Transverse colon (tissue), 4 donors: ENCODE measurements at regions not wholly inside any gene's neighbourhood (a gene's known extent, or its start where the extent isn't known, plus 50 kb on each side); places are given as distances from the start of the nearest gene placed in this dataset.

Experiments used
- DNase-seq: peaks from one replicate; pipeline ENCODE4 v3.0.0-alpha.2; 2019
- H3K27ac ChIP-seq, 4 donors: fragments of 200-600 bp; sonication (generic); 2 replicates each; pipeline ENCODE4 v1.5.1; 2016 to 2018; ENCODE audit warnings: inconsistent platforms in 4 of 4
- H3K27me3 ChIP-seq: fragments of 200-600 bp; sonication (generic); 2 replicates; pipeline ENCODE4 v1.5.1; 2017; ENCODE audit warnings: inconsistent platforms
- H3K36me3 ChIP-seq, 4 donors: fragments of 200-600 bp; sonication (generic); 2 replicates each; pipeline ENCODE4 v1.5.1; 2017 to 2019; ENCODE audit warnings: inconsistent platforms in 4 of 4
- H3K4me1 ChIP-seq, 4 donors: fragments of 200-600 bp; sonication (generic); 2 replicates each; pipeline ENCODE4 v1.5.1; 2017 to 2020; ENCODE audit warnings: inconsistent platforms in 4 of 4
- H3K4me3 ChIP-seq, 4 donors: fragments of 200-600 bp; sonication (generic); 1 replicate in 1 of 4; 2 replicates in 3 of 4; pipeline versions ENCODE4 v1.5.1 to v1.6.1; 2017 to 2019; ENCODE audit warnings: inconsistent platforms in 4 of 4
- H3K9me3 ChIP-seq, 2 donors: fragments of 200-600 bp; sonication (generic); 2 replicates each; pipeline ENCODE4 v1.5.1; 2017 to 2019; ENCODE audit warnings: inconsistent platforms in 2 of 2
- CTCF ChIP-seq, 5 experiments: fragments of 200-600 bp in 3 of 5; fragments of 450-650 bp in 2 of 5; sonication (generic) in 3 of 5; IDR thresholded peaks; 1 replicate in 2 of 5; 2 replicates in 3 of 5; pipeline ENCODE4 v1.5.1; 2016 to 2017; ENCODE audit warnings: antibody characterized with exemption in 5 of 5, inconsistent platforms in 3 of 5, mild to moderate bottlenecking in 2 of 5, moderate library complexity in 1 of 5
- EP300 ChIP-seq: sonication (generic); formaldehyde crosslinking; IDR thresholded peaks from one replicate; pipeline ENCODE4 v1.6.1; 2017; ENCODE audit warnings: antibody characterized with exemption, low read depth
- POLR2A ChIP-seq: fragments of 450-650 bp; IDR thresholded peaks from one replicate; pipeline ENCODE4 v1.6.1; 2016; ENCODE audit warnings: antibody characterized with exemption, mild to moderate bottlenecking, moderate library complexity
- POLR2AphosphoS5 ChIP-seq, 3 donors: sonication (generic); formaldehyde crosslinking; IDR thresholded peaks; one replicate each; pipeline ENCODE4 v1.6.1; 2016; ENCODE audit warnings: antibody characterized with exemption in 3 of 3
- WGBS, 2 donors: methylation state at CpG; one replicate each; pipeline ENCODE4 v1.1.5; 2018; ENCODE audit warnings: low coverage in 1 of 2; 5-methylcytosine and 5-hydroxymethylcytosine counted together
- in situ Hi-C, 4 donors: fragments of 200-750 bp; cut with MboI; loops; one replicate each; pipeline versions ENCODE4 v1.15.0 to v1.15.1; 2017; ENCODE audit warnings: low sequenced_read_pairs in 3 of 4, low pct_ligation_motif_present in 1 of 4, low pct_unique_long_range_greater_than_20kb in 1 of 4
- intact Hi-C: fragments of 100-400 bp; cut with DNase I; formaldehyde crosslinking; loops from one replicate; pipeline ENCODE4 v1.15.1; 2023; ENCODE audit warnings: low total_unique reads

- TF ChIP-seq POLR2AphosphoS5 (IDR thresholded peaks at IDR 0.05) = no peak
- 87 to 97% methylated on average over 2 of the region's 2 CpGs for WGBS, 2 donors
- H3K9me3 ChIP-seq = no peaks in the 10 kb centered on the region
- DNase-seq = no peak
- H3K36me3 ChIP-seq = no peaks in the 10 kb centered on the region
- in situ Hi-C loops = no loop called here
- no peaks in the 10 kb centered on the region for H3K27me3 ChIP-seq
- H3K4me1 ChIP-seq = no peaks in the 10 kb centered on the region
- no peak overlapping the region for H3K27ac ChIP-seq
- H3K4me3 ChIP-seq = no peak overlapping the region
- intact Hi-C loops = no loop called here
Measured at GRCh38 chr22:48686694-48687302, 1140.9 kb downstream of the BRD1 start.

- Histone ChIP-seq H3K27me3 (no peaks in the 10 kb centered on the region), H3K4me3 (no peak overlapping the region), H3K27ac (no peak overlapping the region), H3K9me3 (no peaks in the 10 kb centered on the region), H3K36me3 (no peaks in the 10 kb centered on the region), H3K4me1 (no peaks in the 10 kb centered on the region)
- no peak for DNase-seq
- in situ Hi-C loops (no loop called here), intact Hi-C loops (no loop called here)
- 97% methylated on average over 15 of the region's 17 CpGs; no CpG with 5 or more reads in 1 of the 2 donors for WGBS, 2 donors
- TF ChIP-seq POLR2A = no peak
- no peak for TF ChIP-seq CTCF (IDR thresholded peaks at IDR 0.05)
- TF ChIP-seq POLR2AphosphoS5 (IDR thresholded peaks at IDR 0.05) = no peak
- TF ChIP-seq EP300 = no peak
Measured at GRCh38 chr22:48685767-48686166, 1141.9 kb downstream of the BRD1 start.

- Histone ChIP-seq H3K4me3 (no peak overlapping the region), H3K27me3 (no peaks in the 10 kb centered on the region), H3K36me3 (no peaks in the 10 kb centered on the region), H3K27ac (no peak overlapping the region), H3K4me1 (no peaks in the 10 kb centered on the region), H3K9me3 (no peaks in the 10 kb centered on the region)
- TF ChIP-seq CTCF (IDR thresholded peaks at IDR 0.05) = no peak
- TF ChIP-seq POLR2AphosphoS5 (IDR thresholded peaks at IDR 0.05) = no peak
- TF ChIP-seq POLR2A = no peak
- no peak for TF ChIP-seq EP300
- 79% methylated on average over 9 of the region's 9 CpGs; no CpG with 5 or more reads in 1 of the 2 donors for WGBS, 2 donors
- in situ Hi-C loops = no loop called here
- intact Hi-C loops = no loop called here
- no peak for DNase-seq
Measured at GRCh38 chr22:48683640-48684039, 1144.0 kb downstream of the BRD1 start.

DNA sequence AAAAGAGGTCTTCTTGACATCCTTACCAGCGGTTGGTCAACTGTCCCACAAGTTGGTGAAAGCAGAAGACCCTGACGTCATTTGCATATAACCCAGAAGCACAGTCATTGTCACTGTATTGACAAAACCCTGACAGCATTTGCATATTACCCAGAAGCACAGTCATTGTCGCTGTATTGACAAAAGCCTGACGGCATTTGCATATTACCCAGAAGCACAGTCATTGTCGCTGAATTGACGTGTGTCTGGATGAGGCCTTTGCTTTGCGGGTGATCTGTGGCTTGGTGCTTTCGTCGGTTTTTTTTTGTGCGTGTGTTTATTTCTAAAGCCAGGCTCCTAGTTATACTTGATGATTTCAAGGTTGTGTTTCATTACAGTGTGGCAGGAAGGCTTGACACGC, 1145.2 kb downstream of the BRD1 start:
- WGBS, 2 donors = 76 to 85% methylated on average over 7 to 11 of the region's 11 CpGs
- Histone ChIP-seq H3K9me3 (no peaks in the 10 kb centered on the region), H3K36me3 (no peaks in the 10 kb centered on the region), H3K27ac (no peak overlapping the region), H3K4me3 (no peak overlapping the region), H3K27me3 (no peaks in the 10 kb centered on the region), H3K4me1 (no peaks in the 10 kb centered on the region)
- DNase-seq = no peak
- in situ Hi-C loops (no loop called here), intact Hi-C loops (no loop called here)
- TF ChIP-seq EP300 (no peak), POLR2AphosphoS5 (IDR thresholded peaks at IDR 0.05) (no peak), CTCF (IDR thresholded peaks at IDR 0.05) (no peak), POLR2A (no peak)

DNA sequence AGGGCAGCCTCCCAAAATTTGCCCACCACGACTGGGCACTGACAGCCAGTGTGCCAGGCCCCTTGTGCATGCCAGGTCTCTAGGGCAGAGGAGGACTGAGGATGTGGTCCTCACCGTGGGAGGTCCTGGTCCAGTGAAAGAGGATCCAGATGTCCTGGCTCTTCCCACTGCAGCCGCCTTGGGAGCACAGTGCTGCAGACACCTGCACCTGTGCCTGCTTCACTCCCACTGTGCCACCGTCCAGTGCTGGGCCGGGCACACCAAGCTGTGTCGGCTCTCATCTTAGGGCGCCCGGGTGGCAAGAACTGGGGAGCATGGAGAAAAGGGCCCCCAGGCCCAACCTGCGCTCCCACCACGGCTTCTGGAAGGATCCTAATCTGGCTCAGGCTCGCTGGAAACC, 1147.1 kb downstream of the BRD1 start:
- H3K27ac ChIP-seq = no peak overlapping the region
- no peak for DNase-seq
- H3K4me1 ChIP-seq = no peaks in the 10 kb centered on the region
- intact Hi-C loops (no loop called here), in situ Hi-C loops (no loop called here)
- H3K4me3 ChIP-seq = no peak overlapping the region
- 76% methylated on average over 11 of the region's 11 CpGs; no CpG with 5 or more reads in 1 of the 2 donors for WGBS, 2 donors
- no peak for TF ChIP-seq EP300
- TF ChIP-seq POLR2A = no peak
- TF ChIP-seq POLR2AphosphoS5 (IDR thresholded peaks at IDR 0.05) = no peak
- no peak for TF ChIP-seq CTCF (IDR thresholded peaks at IDR 0.05)
- H3K9me3 ChIP-seq = no peaks in the 10 kb centered on the region
- H3K27me3 ChIP-seq = no peaks in the 10 kb centered on the region
- H3K36me3 ChIP-seq = no peaks in the 10 kb centered on the region
